EH (cell line): ENCODE measurements at regions not wholly inside any gene's neighbourhood (a gene's known extent, or its start where the extent isn't known, plus 50 kb on each side); places are given as distances from the start of the nearest gene placed in this dataset.
"Not testable (repeated sequence)": the region's sequence is repeated elsewhere in the genome, so short reads cannot be mapped to it uniquely, and the experiment has no call there.

Experiments
- DNase-seq: peaks from one replicate; pipeline ENCODE4 v3.0.0-alpha.2; 2015; ENCODE audit warnings: low read depth

DNA sequence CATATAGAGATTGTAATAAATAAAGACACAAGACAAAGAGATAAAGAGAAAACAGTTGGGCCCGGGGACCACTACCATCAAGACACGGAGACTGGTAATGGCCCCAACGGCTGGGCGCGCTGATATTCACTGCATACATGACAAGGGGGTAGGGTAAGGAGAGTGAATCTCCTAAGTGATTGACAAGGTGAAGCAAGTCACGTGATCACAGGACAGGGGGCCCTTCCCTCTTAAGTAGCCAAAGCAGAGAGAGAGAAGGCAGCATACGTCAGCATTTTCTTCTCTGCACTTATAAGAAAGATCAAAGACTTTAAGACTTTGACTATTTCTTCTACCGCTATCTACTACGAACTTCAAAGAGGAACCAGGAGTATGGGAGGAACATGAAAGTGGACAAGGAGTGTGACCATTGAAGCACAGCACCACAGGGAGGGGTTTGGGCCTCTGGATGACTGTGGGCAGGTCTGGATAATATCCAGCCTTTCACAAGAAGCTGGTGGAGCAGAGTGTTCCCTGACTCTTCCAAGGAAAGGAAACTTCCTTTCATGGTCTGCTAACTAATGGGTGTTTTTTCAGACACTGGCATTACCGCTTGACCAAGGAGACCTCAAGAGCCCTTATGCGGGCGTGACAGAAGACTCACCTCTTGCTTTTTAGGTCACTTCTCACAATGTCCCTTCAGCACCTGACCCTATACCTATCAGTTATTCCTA, 75.6 kb downstream of the MRPL39 start:
- not testable (repeated sequence) for DNase-seq

DNA sequence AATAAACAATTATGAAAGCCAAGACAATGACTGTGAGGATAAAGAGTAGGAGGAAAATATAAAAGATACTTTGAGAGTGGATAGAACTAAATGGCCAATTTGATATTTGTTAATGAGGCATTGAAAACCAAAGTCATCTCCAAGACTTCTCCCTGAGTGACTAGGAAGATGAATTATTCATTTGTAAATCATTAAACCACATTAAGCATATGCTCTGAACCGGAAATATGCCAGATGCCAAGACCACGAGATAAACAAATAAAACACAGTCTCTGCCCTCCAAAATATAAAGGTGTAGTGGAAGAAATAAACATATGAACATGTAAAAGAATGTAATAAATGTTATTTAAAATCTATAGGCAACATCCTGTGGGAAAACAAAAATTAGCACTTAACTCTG, 78.8 kb downstream of the MRPL39 start:
- no peak for DNase-seq

DNA sequence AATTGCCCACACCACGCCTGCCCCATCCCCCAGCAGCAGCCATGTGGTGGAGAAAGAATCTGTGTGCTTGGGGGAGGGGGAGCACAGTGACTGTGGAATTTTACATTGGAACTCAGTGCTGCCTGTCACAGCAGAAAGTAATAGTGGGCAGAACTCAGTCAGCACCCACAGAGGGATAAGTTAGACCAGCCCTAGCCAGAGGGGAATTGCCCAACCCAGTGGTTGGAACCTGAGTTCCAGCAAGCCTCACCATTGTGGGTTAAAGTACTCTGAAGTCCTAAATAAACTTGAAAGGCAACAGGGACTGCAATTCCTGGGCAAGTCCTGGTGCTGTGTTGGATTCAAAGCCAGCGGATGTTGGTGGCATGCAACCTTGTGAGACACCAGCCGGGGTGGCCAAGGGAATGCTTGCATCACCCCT, 88.8 kb downstream of the MRPL39 start:
- peak; percentile 3 for DNase-seq

DNA sequence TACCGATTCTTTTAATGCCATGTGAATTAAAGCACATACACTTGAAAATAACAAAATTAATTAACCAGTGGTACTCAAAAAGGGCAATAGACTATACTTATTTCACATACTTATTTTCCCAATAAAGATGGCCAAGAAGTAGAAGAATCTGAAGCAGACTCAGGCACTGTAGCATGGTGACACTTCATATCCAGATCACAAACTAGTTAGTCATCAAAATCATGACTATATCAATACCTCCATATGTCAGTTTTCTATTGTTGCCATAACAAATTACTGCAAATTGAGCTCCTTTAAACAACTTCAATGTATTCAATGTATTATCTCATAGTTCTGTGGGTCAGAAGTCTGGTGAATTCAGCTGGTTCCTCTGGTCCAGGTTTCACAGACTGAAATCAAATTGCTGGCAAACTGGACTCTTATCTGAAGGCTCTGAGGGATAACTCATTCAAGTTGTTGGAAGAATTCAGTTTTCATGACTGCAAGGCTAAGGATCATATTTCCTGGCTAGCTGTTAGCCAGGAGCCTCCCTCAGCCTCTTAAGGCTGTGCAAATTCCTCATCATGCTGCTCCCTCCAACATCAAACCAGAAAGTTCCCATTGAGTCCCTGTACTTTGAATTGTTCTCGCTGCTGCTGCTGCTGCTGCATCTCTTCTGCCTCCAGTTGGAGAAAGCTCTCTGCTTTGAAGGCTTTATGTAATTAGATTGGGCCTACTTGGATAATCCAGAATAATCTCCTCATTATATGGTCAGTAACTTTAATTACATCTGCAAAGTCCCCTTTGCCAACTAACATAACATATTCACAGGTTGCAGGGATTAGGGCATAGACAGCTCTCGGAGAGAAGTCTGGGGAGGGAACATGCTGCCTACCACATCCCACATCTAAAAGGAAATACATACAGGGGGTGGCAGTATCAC, 91.5 kb downstream of the MRPL39 start:
- DNase-seq = no peak

DNA sequence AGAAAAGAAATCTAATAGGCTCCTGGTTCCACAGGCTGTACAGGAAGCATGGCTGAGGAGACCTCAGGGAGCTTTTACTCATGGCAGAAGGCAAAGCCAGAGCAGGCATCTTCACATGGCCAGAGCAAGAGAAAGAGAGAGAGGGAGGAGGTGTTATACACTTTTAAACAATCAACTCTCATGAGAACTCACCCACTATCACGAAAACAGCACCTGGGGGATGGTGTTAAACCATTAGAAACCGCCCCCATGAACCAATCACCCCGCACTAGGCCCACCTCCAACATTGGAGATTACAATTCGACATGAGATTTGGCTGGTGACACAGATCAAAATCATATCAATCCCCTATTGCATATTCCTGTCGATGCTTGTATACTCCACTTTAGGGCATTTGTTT, 93.5 kb downstream of the MRPL39 start:
- DNase-seq = no peak

DNA sequence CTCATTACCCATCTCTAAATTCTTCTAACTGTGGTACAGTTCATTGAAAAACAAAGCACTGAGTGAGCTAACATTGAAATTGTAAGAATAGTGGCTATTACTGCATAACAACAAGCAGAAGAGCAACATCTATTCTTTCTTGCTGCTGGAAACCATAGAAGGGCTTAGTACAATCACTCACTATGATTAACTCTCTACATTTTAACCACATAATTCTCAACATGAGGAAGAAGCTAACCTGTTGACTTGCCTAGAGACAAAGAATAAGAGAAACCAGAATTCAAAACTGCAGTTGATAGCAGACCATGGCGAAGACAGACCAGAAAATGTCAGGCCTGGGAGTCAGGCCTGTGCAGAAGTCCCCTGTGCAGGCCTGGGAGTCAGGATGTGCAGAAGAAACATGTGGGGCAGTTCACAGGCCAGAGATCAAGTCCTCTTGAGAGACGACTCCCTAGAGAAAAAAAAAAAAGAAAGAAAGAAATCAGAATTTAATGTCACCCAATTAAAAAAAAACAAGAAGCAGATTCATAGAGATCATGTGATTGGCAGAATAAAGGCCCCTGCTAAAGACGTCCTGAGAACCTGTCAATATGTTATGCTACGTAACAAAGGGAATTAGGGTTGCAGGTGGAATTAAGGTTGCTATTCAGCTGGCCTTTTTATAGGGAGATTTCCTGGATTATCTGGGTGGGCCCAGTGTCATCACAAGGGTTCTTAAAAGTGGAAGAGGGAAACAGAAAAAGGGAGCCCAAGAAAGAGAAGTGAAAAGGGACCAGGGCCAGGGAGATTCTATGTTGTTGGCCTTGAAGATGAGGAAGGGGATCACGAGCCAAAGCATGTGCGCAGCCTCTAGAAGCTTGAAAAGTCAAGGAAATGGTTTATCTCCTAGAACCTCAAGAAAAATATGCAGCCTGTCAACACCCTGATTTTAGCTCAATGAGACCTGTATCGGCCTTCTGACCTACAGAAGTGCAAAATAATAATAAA, 94.9 kb downstream of the MRPL39 start:
- DNase-seq = no peak

DNA sequence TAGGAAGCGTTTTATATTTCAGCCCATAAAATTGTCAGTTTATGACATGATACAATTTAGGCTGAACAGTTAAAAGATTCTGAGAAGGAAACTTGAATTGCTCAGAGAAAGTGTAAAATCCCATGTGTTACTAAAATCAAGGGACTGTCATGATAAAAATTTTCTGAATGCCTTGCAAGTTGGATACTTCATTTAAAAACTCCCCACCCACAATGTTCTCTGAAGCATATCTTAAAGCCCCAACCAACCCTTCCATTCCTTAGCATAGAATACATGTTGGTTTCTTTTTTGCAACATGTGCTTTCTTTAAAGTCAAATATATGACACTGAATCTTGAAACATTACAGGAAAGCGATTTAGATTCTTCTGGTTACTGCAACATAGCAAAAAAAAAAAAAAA, 97.4 kb downstream of the MRPL39 start:
- DNase-seq = no peak

DNA sequence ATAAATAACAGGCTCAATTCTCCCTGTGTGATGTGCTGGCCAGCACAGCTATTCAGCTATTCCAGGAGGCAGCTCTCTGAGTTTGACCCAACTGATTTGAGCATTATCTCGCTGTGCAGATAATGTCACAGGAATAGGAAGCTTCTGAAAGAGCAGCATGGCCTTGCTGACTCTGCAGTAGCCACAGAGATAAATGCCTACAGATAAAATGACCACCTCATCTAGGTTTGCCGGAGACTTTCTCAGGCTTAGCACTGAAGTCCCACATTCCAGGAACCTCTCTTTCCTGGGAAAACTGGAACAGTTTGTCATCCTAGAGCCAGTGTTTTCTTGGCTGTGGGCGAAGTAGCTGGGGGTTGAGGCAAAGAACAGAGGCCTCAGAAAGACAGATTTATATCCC, 98.9 kb downstream of the MRPL39 start:
- no peak for DNase-seq

DNA sequence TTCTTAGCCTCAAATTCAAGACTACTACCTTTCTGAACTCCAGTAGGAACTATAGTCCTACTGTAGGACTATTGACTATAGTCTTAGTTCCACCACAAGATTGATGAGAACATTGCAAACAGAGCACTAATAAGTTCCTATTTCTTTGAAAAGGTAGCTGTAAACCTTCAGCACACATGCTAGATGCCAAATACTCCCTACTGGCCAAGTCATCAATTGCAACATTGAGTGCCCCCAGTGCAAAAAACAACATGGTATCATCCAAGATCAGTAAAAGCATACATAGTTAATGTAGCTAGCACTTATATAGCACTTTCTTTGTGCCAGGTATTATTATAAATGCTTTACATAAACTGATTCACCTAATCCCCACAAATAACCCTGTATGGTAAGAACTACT, 99.8 kb downstream of the MRPL39 start:
- DNase-seq = no peak

DNA sequence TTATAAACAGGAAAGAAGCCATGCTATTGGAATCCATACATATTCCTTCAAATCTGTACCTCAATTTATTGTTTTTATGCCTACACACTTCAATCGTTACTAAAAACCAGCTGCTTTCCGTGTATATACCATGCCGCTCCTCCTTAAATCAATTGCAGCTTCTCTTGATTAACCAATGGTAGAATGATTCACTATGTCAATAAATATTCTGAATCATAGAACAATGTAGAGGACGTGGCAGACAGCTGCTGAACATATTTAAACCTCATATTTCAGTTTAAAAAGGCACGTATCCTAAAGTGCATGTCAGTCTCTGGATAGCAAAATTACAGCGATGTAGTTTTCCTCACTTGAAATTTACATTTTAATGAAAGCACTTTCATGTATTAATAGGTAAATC, 100.4 kb downstream of the MRPL39 start:
- peak; percentile 15 for DNase-seq

DNA sequence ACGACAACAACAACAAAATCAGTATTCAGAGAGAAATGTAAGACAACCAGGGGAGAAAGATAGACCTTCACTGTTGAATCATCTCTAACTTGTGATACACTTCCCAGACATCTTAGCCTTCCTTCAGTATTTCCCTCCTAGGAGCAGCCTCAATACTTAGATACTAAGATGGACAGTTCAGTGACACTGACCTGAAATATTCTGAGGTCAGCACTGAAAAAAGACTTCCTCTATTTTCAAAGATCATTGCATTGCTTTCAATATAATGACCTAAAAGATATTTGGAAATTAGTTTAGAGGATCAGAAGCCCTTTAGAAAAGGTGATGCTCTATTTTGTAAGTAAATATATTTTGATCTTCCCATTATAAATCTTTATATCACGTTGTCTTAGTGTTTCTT, 101.0 kb downstream of the MRPL39 start:
- no peak for DNase-seq

DNA sequence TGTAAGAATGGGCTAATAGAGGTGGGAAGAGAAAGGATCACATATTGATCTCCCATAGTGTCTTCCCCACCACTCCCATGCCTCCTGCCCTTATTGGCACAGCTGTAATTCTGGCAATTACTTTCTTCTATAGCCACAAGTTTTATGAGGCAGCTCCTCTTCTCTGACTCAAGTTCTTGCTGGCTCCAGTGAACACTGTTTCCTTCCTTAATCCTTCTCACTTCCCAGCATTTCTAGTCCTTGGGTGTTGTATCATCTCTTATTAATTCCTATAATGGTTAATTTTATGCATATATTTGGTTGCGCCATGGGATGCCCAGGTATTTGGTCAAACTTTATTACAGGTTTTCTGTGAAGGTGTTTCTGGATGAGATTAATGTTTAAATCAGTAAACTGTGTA, 103.3 kb downstream of the MRPL39 start:
- DNase-seq = no peak

DNA sequence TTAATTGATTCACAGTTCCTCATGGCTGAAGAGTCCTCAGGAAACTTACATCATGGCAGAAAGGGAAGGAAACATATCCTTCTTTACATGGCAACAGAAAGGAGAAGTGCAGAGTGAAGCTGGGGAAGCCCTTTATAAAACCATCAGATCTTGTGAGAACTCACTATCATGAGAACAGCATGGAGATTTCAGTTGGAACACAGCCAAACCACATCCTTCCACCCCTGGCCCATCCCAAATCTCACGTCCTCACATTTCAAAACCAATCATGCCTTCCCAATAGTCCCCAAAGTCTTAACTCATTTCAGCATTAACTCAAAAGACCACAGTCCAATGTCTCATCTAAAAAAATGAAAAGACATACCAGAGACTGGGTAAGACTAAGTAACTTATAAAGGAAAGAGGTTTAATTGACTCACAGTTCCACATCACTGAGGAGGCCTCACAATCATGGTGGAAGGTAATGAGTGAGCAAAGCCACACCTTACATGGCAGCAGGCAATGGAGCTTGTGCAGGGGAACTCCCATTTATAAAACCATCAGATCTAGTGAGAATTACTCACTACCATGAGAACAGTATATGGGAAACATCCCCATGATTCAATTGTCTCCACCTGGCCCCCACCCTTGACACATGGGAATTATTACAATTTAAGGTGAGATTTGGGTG, 105.2 kb downstream of the MRPL39 start:
- DNase-seq = no peak

DNA sequence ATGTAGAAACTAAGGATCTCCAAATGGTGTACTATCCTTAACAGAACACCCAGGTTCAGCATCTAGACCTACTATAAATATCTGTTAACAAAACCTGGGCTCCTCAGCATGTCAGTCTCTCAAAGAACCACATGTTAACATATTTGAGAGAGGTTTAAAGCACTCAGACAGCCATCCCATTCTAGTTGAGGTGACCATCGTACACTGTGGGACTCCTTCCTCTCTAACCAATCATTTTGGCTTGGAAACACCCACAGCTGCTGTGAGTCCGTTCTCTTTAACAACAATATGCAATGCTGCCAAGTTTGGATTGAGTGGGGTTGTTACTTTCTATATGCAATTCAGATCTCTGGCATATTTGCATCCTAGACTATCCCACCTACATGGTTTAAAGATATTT, 105.8 kb downstream of the MRPL39 start:
- DNase-seq = no peak

DNA sequence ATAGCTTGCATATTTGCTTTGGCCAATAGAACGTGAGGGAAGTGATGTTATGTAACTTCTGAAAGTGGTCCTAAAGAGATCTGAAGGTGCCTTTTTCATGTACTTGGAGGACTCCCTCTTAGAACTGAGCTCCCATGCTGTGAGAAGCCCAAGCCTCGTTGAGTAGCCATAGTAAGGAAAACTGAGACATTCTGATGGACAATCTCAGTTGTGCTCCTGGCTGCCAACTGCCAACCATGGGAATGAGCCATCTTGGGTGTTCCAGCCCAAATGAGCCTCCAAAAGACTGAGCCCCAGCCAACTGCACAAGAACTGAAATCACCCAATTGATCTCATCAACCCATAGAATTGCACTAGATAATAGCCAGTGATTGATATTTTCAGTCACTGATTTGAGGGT, 106.7 kb downstream of the MRPL39 start:
- DNase-seq = no peak

DNA sequence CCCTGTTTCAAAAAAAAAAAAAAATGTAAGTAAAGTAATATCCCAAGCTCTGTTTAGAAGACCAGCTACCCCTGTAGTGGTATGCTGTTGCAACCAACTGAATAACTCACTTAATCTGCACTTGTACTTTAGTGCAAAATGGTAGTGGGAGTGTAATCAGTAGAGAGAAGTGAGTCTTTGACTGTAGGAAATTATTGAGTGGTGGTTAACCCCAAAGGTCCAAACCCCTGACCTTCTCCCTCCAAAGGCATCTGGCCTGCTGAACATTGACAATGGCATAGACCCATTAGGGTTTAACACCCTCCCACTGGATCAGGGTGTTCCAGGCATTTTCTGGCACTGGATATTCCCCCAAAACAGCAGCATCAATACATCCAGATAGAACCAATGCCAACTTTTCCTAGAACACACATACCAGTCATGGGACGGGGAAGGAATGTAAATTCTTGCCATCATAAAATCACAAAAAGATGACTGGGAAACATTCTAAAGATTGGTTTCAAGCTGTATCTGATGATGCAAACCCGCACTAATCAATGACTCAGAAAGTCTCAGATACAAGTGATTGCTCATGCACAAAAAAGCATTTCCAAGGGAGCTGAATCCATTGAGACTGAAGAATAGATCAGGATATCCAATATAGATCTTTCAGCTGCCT, 110.3 kb downstream of the MRPL39 start:
- DNase-seq = no peak

DNA sequence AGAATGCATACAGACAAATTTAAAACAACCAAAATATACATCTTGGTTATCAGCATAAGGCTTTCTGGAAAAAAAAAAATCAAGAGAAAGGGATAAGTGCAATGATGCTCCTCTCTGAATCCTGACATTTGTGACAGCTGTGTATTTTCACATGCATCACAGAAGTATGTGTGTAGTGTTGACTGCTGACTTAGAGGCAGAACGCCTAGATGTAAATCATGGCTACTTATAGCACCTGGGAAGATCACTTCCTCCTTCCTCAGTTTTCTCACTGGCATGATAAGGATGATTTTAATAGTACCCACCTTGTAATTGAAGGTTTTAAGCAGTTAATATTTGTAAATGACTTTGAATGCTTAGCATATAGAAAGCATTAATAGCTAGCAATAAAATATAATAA, 112.5 kb downstream of the MRPL39 start:
- no peak for DNase-seq

DNA sequence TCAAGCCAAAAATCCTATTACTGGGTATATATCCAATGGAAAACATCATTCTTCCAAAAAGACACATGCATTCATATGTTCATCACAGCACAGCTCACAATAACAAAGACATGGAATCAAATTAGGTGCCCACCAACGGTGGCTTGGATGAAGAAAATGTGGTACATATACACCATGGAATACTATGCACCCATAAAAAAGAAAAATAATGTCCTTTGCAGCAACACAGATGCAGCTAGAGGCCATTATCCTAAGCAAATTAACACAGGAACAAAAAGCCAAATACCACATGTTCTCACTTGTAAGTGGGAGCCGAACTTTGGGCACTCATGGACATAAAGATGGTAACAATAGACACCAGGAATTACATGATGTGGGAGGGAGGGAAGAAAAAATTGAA, 113.6 kb downstream of the MRPL39 start:
- DNase-seq = no peak

DNA sequence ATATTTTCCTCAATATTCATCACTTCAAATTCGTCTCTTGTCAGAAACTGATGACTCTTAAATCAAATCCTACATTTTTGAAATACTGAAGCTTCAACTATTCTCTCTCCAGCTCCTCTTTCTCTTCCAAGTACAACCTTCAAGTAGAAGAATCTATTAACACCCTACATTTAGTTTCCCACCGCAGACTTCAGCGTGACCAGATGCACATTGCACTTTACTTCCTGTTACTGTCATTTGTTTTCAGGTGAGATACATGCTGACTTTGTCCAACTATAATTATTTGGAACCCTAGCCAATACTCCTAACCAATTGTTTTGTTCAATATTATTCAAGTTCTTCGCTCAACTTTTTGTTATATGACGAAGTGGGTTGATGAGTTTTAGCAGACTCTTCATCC, 116.0 kb downstream of the MRPL39 start:
- no peak for DNase-seq

DNA sequence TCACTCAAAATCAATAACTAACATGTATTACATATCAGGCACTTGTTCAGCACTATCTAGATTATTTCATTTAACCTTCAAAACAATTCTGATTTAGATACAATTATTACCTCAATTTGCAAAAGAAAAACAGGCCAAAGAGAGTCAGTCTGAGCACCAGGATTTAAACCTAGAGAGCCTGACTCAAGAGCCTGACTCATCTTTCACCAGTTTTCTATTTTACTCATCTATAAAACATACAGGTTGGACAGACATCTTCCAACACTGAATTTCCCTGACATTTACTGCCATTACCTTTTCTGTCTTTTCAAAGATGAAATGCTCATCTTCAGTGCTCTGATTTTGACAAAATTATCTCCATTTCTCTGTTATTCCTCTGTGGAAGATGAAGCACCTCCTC, 116.5 kb downstream of the MRPL39 start:
- DNase-seq = no peak

DNA sequence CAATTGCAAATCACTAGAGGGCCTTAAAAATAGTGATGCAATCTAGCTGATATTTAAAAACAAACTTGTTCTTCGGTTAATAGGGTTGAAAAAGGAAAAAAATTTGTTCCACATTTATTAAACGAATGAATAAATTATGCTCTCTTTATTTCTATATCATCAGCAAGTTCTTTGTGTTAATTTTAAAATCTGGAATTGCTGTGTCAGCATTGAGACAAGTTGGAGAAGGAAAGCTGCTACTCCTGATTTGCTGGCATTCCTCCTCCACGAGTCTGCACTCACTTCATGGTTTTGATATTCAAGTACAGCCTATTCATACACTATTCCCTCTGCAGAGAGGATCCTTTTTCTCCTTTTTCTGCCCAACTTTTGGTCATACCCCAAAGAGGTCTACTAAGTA, 117.6 kb downstream of the MRPL39 start:
- DNase-seq = no peak
